GM21723 (cell line): ENCODE measurements at regions not wholly inside any gene's neighbourhood (a gene's known extent, or its start where the extent isn't known, plus 50 kb on each side); places are given as distances from the start of the nearest gene placed in this dataset.

Source experiments
- ATAC-seq: cut with Tn5 transposase; IDR thresholded peaks from one replicate; pipeline ENCODE4 v1.9.1; 2021; ENCODE audit warnings: mild to moderate bottlenecking, moderate library complexity; ENCODE audit not compliant: unreplicated experiment

GRCh38 chr13:99653526-99653925, 152.3 kb downstream of the TM9SF2 start:
- no peak for ATAC-seq

GRCh38 chr13:99652901-99653300, 151.6 kb downstream of the TM9SF2 start:
- ATAC-seq: no peak

GRCh38 chr13:99652141-99652540, 150.9 kb downstream of the TM9SF2 start:
- no peak for ATAC-seq

GRCh38 chr13:99651016-99651415, 149.7 kb downstream of the TM9SF2 start:
- ATAC-seq: no peak

GRCh38 chr13:99650410-99650809, 149.1 kb downstream of the TM9SF2 start:
- ATAC-seq: no peak

GRCh38 chr13:99648927-99649326, 147.7 kb downstream of the TM9SF2 start:
- ATAC-seq: no peak

GRCh38 chr13:99648066-99648665, 146.9 kb downstream of the TM9SF2 start:
- ATAC-seq: no peak

GRCh38 chr13:99647596-99647985, 146.3 kb downstream of the TM9SF2 start:
- ATAC-seq: no peak

GRCh38 chr13:99646866-99647595, 145.8 kb downstream of the TM9SF2 start:
- no peak for ATAC-seq

- ATAC-seq: no peak
Observed at GRCh38 chr13:99642841-99643240, 141.6 kb downstream of the TM9SF2 start.

- ATAC-seq: no peak
Observed at GRCh38 chr13:99642006-99642405, 140.7 kb downstream of the TM9SF2 start.

GRCh38 chr13:99640260-99640659, 139.0 kb downstream of the TM9SF2 start:
- no peak for ATAC-seq

- no peak for ATAC-seq
Observed at GRCh38 chr13:99639126-99639525, 137.9 kb downstream of the TM9SF2 start.

- peak; percentile 83 for ATAC-seq
Observed at GRCh38 chr13:99636728-99637353, 135.6 kb downstream of the TM9SF2 start.

- ATAC-seq: no peak
Observed at GRCh38 chr13:99636306-99636705, 135.0 kb downstream of the TM9SF2 start.

- no peak for ATAC-seq
Observed at GRCh38 chr13:99634672-99635071, 133.4 kb downstream of the TM9SF2 start.

GRCh38 chr13:99630269-99630898, 129.1 kb downstream of the TM9SF2 start:
- ATAC-seq: no peak

GRCh38 chr13:99629641-99630040, 128.4 kb downstream of the TM9SF2 start:
- no peak for ATAC-seq

- no peak for ATAC-seq
Observed at GRCh38 chr13:99628442-99628841, 127.2 kb downstream of the TM9SF2 start.

GRCh38 chr13:99626461-99627082, 125.3 kb downstream of the TM9SF2 start:
- no peak for ATAC-seq

GRCh38 chr13:99624936-99625540, 123.8 kb downstream of the TM9SF2 start:
- no peak for ATAC-seq
